Parathyroid adenoma (tissue), 2 donors: ENCODE measurements at regions not wholly inside any gene's neighbourhood (a gene's known extent, or its start where the extent isn't known, plus 50 kb on each side); places are given as distances from the start of the nearest gene placed in this dataset.

ENCODE experiments used
- H2AFZ ChIP-seq: fragments of 300-600 bp; sonication (generic); one replicate; pipeline ENCODE4 v1.7.0; 2017; ENCODE audit warnings: antibody characterized with exemption, mild to moderate bottlenecking
- H3K27ac ChIP-seq: fragments of 300-600 bp; sonication (generic); one replicate; pipeline ENCODE4 v1.7.0; 2017
- H3K27me3 ChIP-seq: fragments of 300-600 bp; sonication (generic); one replicate; pipeline ENCODE4 v1.7.0; 2017; ENCODE audit warnings: low read length; ENCODE audit not compliant: control insufficient read depth, insufficient read depth
- H3K36me3 ChIP-seq: fragments of 300-600 bp; sonication (generic); one replicate; pipeline ENCODE4 v1.7.0; 2017; ENCODE audit warnings: low read length; ENCODE audit not compliant: control insufficient read depth, insufficient read depth
- H3K4me1 ChIP-seq: fragments of 300-600 bp; sonication (generic); one replicate; pipeline ENCODE4 v1.7.0; 2017; ENCODE audit warnings: control low read depth
- H3K4me2 ChIP-seq: fragments of 300-600 bp; sonication (generic); one replicate; pipeline ENCODE4 v1.7.0; 2017; ENCODE audit warnings: low read length
- H3K4me3 ChIP-seq: fragments of 300-600 bp; sonication (generic); one replicate; pipeline ENCODE4 v1.7.0; 2017; ENCODE audit warnings: low read depth, low read length
- H3K79me2 ChIP-seq: fragments of 300-600 bp; sonication (generic); one replicate; pipeline ENCODE4 v1.7.0; 2017; ENCODE audit warnings: control low read depth
- H3K9ac ChIP-seq: fragments of 300-600 bp; sonication (generic); one replicate; pipeline ENCODE4 v1.7.0; 2017; ENCODE audit warnings: mild to moderate bottlenecking
- H3K9me3 ChIP-seq: fragments of 300-600 bp; sonication (generic); one replicate; pipeline ENCODE4 v1.7.0; 2017; ENCODE audit warnings: low read length; ENCODE audit not compliant: control insufficient read depth
- CTCF ChIP-seq: fragments of 300-600 bp; sonication (generic); IDR thresholded peaks from one replicate; pipeline ENCODE4 v1.7.0; 2017; ENCODE audit warnings: antibody characterized with exemption, mild to moderate bottlenecking
- donor health status: primary hyperparathyroidism.

GRCh38 chr2:12264146-12264545, 452.6 kb upstream of the TRIB2 start:
- no peak overlapping the region for H2AFZ ChIP-seq
- no peak overlapping the region for H3K27ac ChIP-seq
- H3K36me3 ChIP-seq: no peaks in the 10 kb centered on the region
- no peaks in the 10 kb centered on the region for H3K9me3 ChIP-seq
- H3K4me2 ChIP-seq: no peak overlapping the region
- TF ChIP-seq CTCF: no peak
- no peaks in the 10 kb centered on the region for H3K79me2 ChIP-seq
- H3K4me3 ChIP-seq: no peak overlapping the region
- no peak overlapping the region for H3K9ac ChIP-seq
- H3K4me1 ChIP-seq: peaks cover 26% of the 10 kb centered on the region
- H3K27me3 ChIP-seq: no peaks in the 10 kb centered on the region

GRCh38 chr2:12265646-12266045, 451.1 kb upstream of the TRIB2 start:
- H3K4me1 ChIP-seq: peaks cover 35% of the 10 kb centered on the region
- no peak overlapping the region for H3K4me2 ChIP-seq
- no peak for TF ChIP-seq CTCF
- no peaks in the 10 kb centered on the region for H3K36me3 ChIP-seq
- no peaks in the 10 kb centered on the region for H3K27me3 ChIP-seq
- H3K9ac ChIP-seq: no peak overlapping the region
- H2AFZ ChIP-seq: no peak overlapping the region
- H3K9me3 ChIP-seq: no peaks in the 10 kb centered on the region
- H3K27ac ChIP-seq: no peak overlapping the region
- H3K79me2 ChIP-seq: no peaks in the 10 kb centered on the region
- no peak overlapping the region for H3K4me3 ChIP-seq

GRCh38 chr2:12267042-12267441, 449.7 kb upstream of the TRIB2 start:
- no peaks in the 10 kb centered on the region for H3K36me3 ChIP-seq
- H3K9me3 ChIP-seq: no peaks in the 10 kb centered on the region
- H3K79me2 ChIP-seq: no peaks in the 10 kb centered on the region
- no peak for TF ChIP-seq CTCF
- H3K9ac ChIP-seq: no peak overlapping the region
- H3K4me1 ChIP-seq: peaks cover 34% of the 10 kb centered on the region
- no peak overlapping the region for H3K27ac ChIP-seq
- H3K27me3 ChIP-seq: no peaks in the 10 kb centered on the region
- no peak overlapping the region for H3K4me2 ChIP-seq
- H3K4me3 ChIP-seq: no peak overlapping the region
- no peak overlapping the region for H2AFZ ChIP-seq

GRCh38 chr2:12269041-12269972, 447.4 kb upstream of the TRIB2 start:
- TF ChIP-seq CTCF: no peak
- Histone ChIP-seq H3K4me2 (no peak overlapping the region), H3K36me3 (no peaks in the 10 kb centered on the region), H3K4me1 (peaks cover 16% of the 10 kb centered on the region), H3K9ac (no peak overlapping the region), H3K27ac (no peak overlapping the region), H3K27me3 (no peaks in the 10 kb centered on the region), H2AFZ (peak overlapping the region; percentile 72), H3K9me3 (no peaks in the 10 kb centered on the region), H3K79me2 (no peaks in the 10 kb centered on the region), H3K4me3 (no peak overlapping the region)
